ENCODE measurements at regions not wholly inside any gene's neighbourhood (a gene's known extent, or its start where the extent isn't known, plus 50 kb on each side); places are given as distances from the start of the nearest gene placed in this dataset.

- H3K4me1 Mint-ChIP-seq (ENCODE audit: unreplicated experiment) = peaks cover 14% of the 10 kb centered on the region
- TF ChIP-seq, protein P1, sequence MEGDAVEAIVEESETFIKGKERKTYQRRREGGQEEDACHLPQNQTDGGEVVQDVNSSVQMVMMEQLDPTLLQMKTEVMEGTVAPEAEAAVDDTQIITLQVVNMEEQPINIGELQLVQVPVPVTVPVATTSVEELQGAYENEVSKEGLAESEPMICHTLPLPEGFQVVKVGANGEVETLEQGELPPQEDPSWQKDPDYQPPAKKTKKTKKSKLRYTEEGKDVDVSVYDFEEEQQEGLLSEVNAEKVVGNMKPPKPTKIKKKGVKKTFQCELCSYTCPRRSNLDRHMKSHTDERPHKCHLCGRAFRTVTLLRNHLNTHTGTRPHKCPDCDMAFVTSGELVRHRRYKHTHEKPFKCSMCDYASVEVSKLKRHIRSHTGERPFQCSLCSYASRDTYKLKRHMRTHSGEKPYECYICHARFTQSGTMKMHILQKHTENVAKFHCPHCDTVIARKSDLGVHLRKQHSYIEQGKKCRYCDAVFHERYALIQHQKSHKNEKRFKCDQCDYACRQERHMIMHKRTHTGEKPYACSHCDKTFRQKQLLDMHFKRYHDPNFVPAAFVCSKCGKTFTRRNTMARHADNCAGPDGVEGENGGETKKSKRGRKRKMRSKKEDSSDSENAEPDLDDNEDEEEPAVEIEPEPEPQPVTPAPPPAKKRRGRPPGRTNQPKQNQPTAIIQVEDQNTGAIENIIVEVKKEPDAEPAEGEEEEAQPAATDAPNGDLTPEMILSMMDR (IDR thresholded peaks at IDR 0.05; ENCODE audit: unreplicated experiment) = no peak
- peaks cover 2% of the 10 kb centered on the region for H3K27me3 Mint-ChIP-seq (ENCODE audit: unreplicated experiment)
- no peaks in the 10 kb centered on the region for H3K9me3 Mint-ChIP-seq (ENCODE audit: unreplicated experiment)
- H3K36me3 Mint-ChIP-seq (ENCODE audit: low read depth, unreplicated experiment) = no peaks in the 10 kb centered on the region
- DNase-seq (ENCODE audit: low spot score) = no peak
- H3K27ac Mint-ChIP-seq (ENCODE audit: unreplicated experiment) = no peak overlapping the region
- no peak overlapping the region for H3K4me3 Mint-ChIP-seq (ENCODE audit: unreplicated experiment)
Observed at GRCh38 chr21:35324372-35325220, 275.5 kb upstream of the RUNX1 start.

DNA sequence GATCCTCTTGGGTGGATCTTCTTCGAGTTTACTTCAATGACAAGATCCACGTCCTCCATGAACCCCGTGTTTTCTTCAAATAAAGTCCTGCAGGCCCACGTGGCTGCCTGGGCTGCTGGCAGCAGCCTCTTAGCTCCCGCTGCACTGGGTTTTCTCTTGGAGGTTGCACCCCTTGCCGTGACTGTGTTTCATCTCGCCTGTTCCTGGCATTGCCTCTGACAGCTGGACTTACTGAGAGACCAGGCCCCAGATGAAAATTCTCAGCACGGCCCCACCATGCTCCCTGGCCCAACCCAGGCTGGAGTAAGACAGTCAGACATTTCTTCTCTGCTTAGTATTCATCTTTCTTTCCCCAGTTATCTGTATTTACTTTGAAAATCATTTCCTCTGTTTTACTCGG is 274.8 kb upstream of the RUNX1 start:
- Mint-ChIP-seq H3K9me3 (ENCODE audit: unreplicated experiment) (no peaks in the 10 kb centered on the region), H3K4me3 (ENCODE audit: unreplicated experiment) (no peak overlapping the region), H3K4me1 (ENCODE audit: unreplicated experiment) (peaks cover 14% of the 10 kb centered on the region), H3K36me3 (ENCODE audit: low read depth, unreplicated experiment) (no peaks in the 10 kb centered on the region), H3K27ac (ENCODE audit: unreplicated experiment) (no peak overlapping the region), H3K27me3 (ENCODE audit: unreplicated experiment) (peaks cover 2% of the 10 kb centered on the region)
- TF ChIP-seq, protein P1 (IDR thresholded peaks at IDR 0.05; ENCODE audit: unreplicated experiment) = no peak
- no peak for DNase-seq (ENCODE audit: low spot score)

- peaks cover 2% of the 10 kb centered on the region for H3K27me3 Mint-ChIP-seq (ENCODE audit: unreplicated experiment)
- H3K9me3 Mint-ChIP-seq (ENCODE audit: unreplicated experiment) = no peaks in the 10 kb centered on the region
- DNase-seq (ENCODE audit: low spot score) = no peak
- TF ChIP-seq, protein P1 (IDR thresholded peaks at IDR 0.05; ENCODE audit: unreplicated experiment) = no peak
- no peak overlapping the region for H3K4me3 Mint-ChIP-seq (ENCODE audit: unreplicated experiment)
- H3K4me1 Mint-ChIP-seq (ENCODE audit: unreplicated experiment) = peaks cover 14% of the 10 kb centered on the region
- no peak overlapping the region for H3K27ac Mint-ChIP-seq (ENCODE audit: unreplicated experiment)
- no peaks in the 10 kb centered on the region for H3K36me3 Mint-ChIP-seq (ENCODE audit: low read depth, unreplicated experiment)
Observed at GRCh38 chr21:35321322-35322200, 272.5 kb upstream of the RUNX1 start.

GRCh38 chr21:35319684-35320283 is 270.7 kb upstream of the RUNX1 start:
- no peak overlapping the region for H3K27ac Mint-ChIP-seq (ENCODE audit: unreplicated experiment)
- no peaks in the 10 kb centered on the region for H3K9me3 Mint-ChIP-seq (ENCODE audit: unreplicated experiment)
- H3K4me3 Mint-ChIP-seq (ENCODE audit: unreplicated experiment) = no peak overlapping the region
- TF ChIP-seq, protein P1 (IDR thresholded peaks at IDR 0.05; ENCODE audit: unreplicated experiment) = no peak
- no peak for DNase-seq (ENCODE audit: low spot score)
- no peaks in the 10 kb centered on the region for H3K36me3 Mint-ChIP-seq (ENCODE audit: low read depth, unreplicated experiment)
- peaks cover 11% of the 10 kb centered on the region for H3K4me1 Mint-ChIP-seq (ENCODE audit: unreplicated experiment)
- peaks cover 3% of the 10 kb centered on the region for H3K27me3 Mint-ChIP-seq (ENCODE audit: unreplicated experiment)

Measured in endothelial cell (in vitro differentiated cells).